Colonic mucosa (tissue), 4 donors: ENCODE measurements at regions not wholly inside any gene's neighbourhood (a gene's known extent, or its start where the extent isn't known, plus 50 kb on each side); places are given as distances from the start of the nearest gene placed in this dataset.

Experiments used
- DNase-seq: peaks from one replicate; pipeline ENCODE4 v3.0.0-alpha.2; 2020
- H3K27ac ChIP-seq: fragments of 200-600 bp; one replicate; pipeline ENCODE4 v1.8.0; 2021
- H3K27me3 ChIP-seq: fragments of 200-600 bp; one replicate; pipeline ENCODE4 v1.8.0; 2021
- H3K36me3 ChIP-seq: fragments of 200-600 bp; one replicate; pipeline ENCODE4 v1.8.0; 2021
- H3K4me1 ChIP-seq: fragments of 200-600 bp; one replicate; pipeline ENCODE4 v1.8.0; 2021; ENCODE audit warnings: mild to moderate bottlenecking
- H3K4me3 ChIP-seq: fragments of 200-600 bp; one replicate; pipeline ENCODE4 v1.8.0; 2021
- H3K9ac ChIP-seq, 2 donors: one replicate each; pipeline ENCODE4 v1.7.0; 2013; ENCODE audit warnings: control low read depth in 2 of 2, low read depth in 2 of 2, low read length in 2 of 2
- H3K9me3 ChIP-seq: fragments of 200-600 bp; one replicate; pipeline ENCODE4 v1.8.0; 2021
- CTCF ChIP-seq: fragments of 200-600 bp; IDR thresholded peaks from one replicate; pipeline ENCODE4 v1.8.0; 2022; ENCODE audit warnings: antibody characterized with exemption, mild to moderate bottlenecking
- intact Hi-C: fragments of 100-400 bp; cut with DNase I; formaldehyde crosslinking; loops from one replicate; pipeline ENCODE4 v1.14.1; 2022
- donor health status: healthy.
- donor health status: DM: no; HTN: no; CAD: no.
- donor health status: DM: no; HTN: no; CAD: no.

- intact Hi-C loops = no loop called here
Measured at GRCh38 chr5:165616490-165617405, 2111.3 kb downstream of the MAT2B start.

GRCh38 chr5:165617491-165617890, 2112.1 kb downstream of the MAT2B start:
- TF ChIP-seq CTCF = no peak
- no peak for DNase-seq
- H3K27me3 ChIP-seq = no peaks in the 10 kb centered on the region
- no peak overlapping the region for H3K27ac ChIP-seq
- no peaks in the 10 kb centered on the region for H3K9me3 ChIP-seq
- intact Hi-C loops = no loop called here
- no peaks in the 10 kb centered on the region for H3K36me3 ChIP-seq
- no peak overlapping the region for H3K9ac ChIP-seq
- no peak overlapping the region for H3K4me3 ChIP-seq
- no peaks in the 10 kb centered on the region for H3K4me1 ChIP-seq

More at GRCh38 chr5:165616490-165617405, 2111.3 kb downstream of the MAT2B start:
- DNase-seq = no peak
- Histone ChIP-seq H3K27ac (no peak overlapping the region), H3K27me3 (no peaks in the 10 kb centered on the region), H3K4me1 (no peaks in the 10 kb centered on the region), H3K4me3 (no peak overlapping the region), H3K9me3 (no peaks in the 10 kb centered on the region), H3K36me3 (no peaks in the 10 kb centered on the region), H3K9ac (no peak overlapping the region)
- no peak for TF ChIP-seq CTCF

- no peak for DNase-seq
- Histone ChIP-seq H3K9me3 (no peaks in the 10 kb centered on the region), H3K36me3 (no peaks in the 10 kb centered on the region), H3K4me1 (no peaks in the 10 kb centered on the region), H3K9ac (no peak overlapping the region), H3K4me3 (no peak overlapping the region), H3K27me3 (no peaks in the 10 kb centered on the region), H3K27ac (no peak overlapping the region)
- intact Hi-C loops = no loop called here
- TF ChIP-seq CTCF = no peak
Measured at GRCh38 chr5:165620394-165620793, 2115.0 kb downstream of the MAT2B start.

GRCh38 chr5:165622864-165623536, 2117.6 kb downstream of the MAT2B start:
- intact Hi-C loops = no loop called here
- TF ChIP-seq CTCF = no peak
- no peak overlapping the region for H3K4me3 ChIP-seq
- H3K27ac ChIP-seq = no peak overlapping the region
- no peaks in the 10 kb centered on the region for H3K36me3 ChIP-seq
- H3K27me3 ChIP-seq = no peaks in the 10 kb centered on the region
- DNase-seq = no peak
- no peak overlapping the region for H3K9ac ChIP-seq
- no peaks in the 10 kb centered on the region for H3K9me3 ChIP-seq
- H3K4me1 ChIP-seq = no peaks in the 10 kb centered on the region

- TF ChIP-seq CTCF = no peak
- Histone ChIP-seq H3K27ac (no peak overlapping the region), H3K9me3 (no peaks in the 10 kb centered on the region), H3K9ac (no peak overlapping the region), H3K27me3 (no peaks in the 10 kb centered on the region), H3K4me3 (no peak overlapping the region), H3K36me3 (no peaks in the 10 kb centered on the region), H3K4me1 (no peaks in the 10 kb centered on the region)
- intact Hi-C loops = no loop called here
- no peak for DNase-seq
Measured at GRCh38 chr5:165624166-165624946, 2118.9 kb downstream of the MAT2B start.
